ENCODE measurements at regions not wholly inside any gene's neighbourhood (a gene's known extent, or its start where the extent isn't known, plus 50 kb on each side); places are given as distances from the start of the nearest gene placed in this dataset.

GRCh38 chr1:96568639-96569038, 152.9 kb upstream of the PTBP2 start:
- Histone ChIP-seq H3K79me2 (ENCODE audit: insufficient read depth) (no peaks in the 10 kb centered on the region), H3F3A (ENCODE audit: insufficient read depth) (no peaks in the 10 kb centered on the region), H3K9me3 (ENCODE audit: low read depth) (no peaks in the 10 kb centered on the region), H3K27me3 (replicated peaks; ENCODE audit: insufficient read depth) (no peaks in the 10 kb centered on the region), H3K4me1 (ENCODE audit: insufficient read depth) (no peaks in the 10 kb centered on the region), H2AFZ (no peak overlapping the region), H3K27ac (no peak overlapping the region), H4K20me1 (ENCODE audit: insufficient read depth) (no peaks in the 10 kb centered on the region), H3K36me3 (ENCODE audit: low read depth) (no peaks in the 10 kb centered on the region), H3K4me2 (ENCODE audit: unreplicated experiment) (no peak overlapping the region), H3K9me2 (ENCODE audit: insufficient read depth) (no peaks in the 10 kb centered on the region), H3K4me3 (no peak overlapping the region), H3K9ac (no peak overlapping the region)
- DNase-seq: no peak
- WGBS, 2 experiments (ENCODE audit: low coverage in 1 of 2, low lambda C conversion rate in 2 of 2, missing lambda C conversion rate in 2 of 2): 98 to 100% methylated on average over 3 of the region's 3 CpGs
- in situ Hi-C loops (cut with MboI): no loop called here
- TF ChIP-seq EZH2 (IDR thresholded peaks at IDR 0.05; ENCODE audit: insufficient read depth, poor library complexity, severe bottlenecking) (no peak), EZH2phosphoT487 (IDR thresholded peaks at IDR 0.05; ENCODE audit: insufficient read depth, low read depth) (no peak)

GRCh38 chr1:96569288-96569687, 152.3 kb upstream of the PTBP2 start:
- no peak for TF ChIP-seq EZH2 (IDR thresholded peaks at IDR 0.05; ENCODE audit: insufficient read depth, poor library complexity, severe bottlenecking)
- TF ChIP-seq EZH2phosphoT487 (IDR thresholded peaks at IDR 0.05; ENCODE audit: insufficient read depth, low read depth): no peak
- Histone ChIP-seq H3K27ac (no peak overlapping the region), H3K9me3 (ENCODE audit: low read depth) (no peaks in the 10 kb centered on the region), H3K9me2 (ENCODE audit: insufficient read depth) (no peaks in the 10 kb centered on the region), H3K9ac (no peak overlapping the region), H3F3A (ENCODE audit: insufficient read depth) (no peaks in the 10 kb centered on the region), H3K4me1 (ENCODE audit: insufficient read depth) (no peaks in the 10 kb centered on the region), H3K4me2 (ENCODE audit: unreplicated experiment) (no peak overlapping the region), H3K4me3 (no peak overlapping the region), H3K27me3 (replicated peaks; ENCODE audit: insufficient read depth) (no peaks in the 10 kb centered on the region), H2AFZ (no peak overlapping the region), H4K20me1 (ENCODE audit: insufficient read depth) (no peaks in the 10 kb centered on the region), H3K36me3 (ENCODE audit: low read depth) (no peaks in the 10 kb centered on the region), H3K79me2 (ENCODE audit: insufficient read depth) (no peaks in the 10 kb centered on the region)
- in situ Hi-C loops (cut with MboI): no loop called here
- 94 to 95% methylated on average over 2 of the region's 2 CpGs for WGBS, 2 experiments (ENCODE audit: low coverage in 1 of 2, low lambda C conversion rate in 2 of 2, missing lambda C conversion rate in 2 of 2)
- DNase-seq: no peak

- Histone ChIP-seq H3K9me3 (ENCODE audit: low read depth) (no peaks in the 10 kb centered on the region), H3K9ac (no peak overlapping the region), H2AFZ (no peak overlapping the region), H4K20me1 (ENCODE audit: insufficient read depth) (no peaks in the 10 kb centered on the region), H3K36me3 (ENCODE audit: low read depth) (no peaks in the 10 kb centered on the region), H3K27ac (no peak overlapping the region), H3K4me3 (no peak overlapping the region), H3K9me2 (ENCODE audit: insufficient read depth) (no peaks in the 10 kb centered on the region), H3F3A (ENCODE audit: insufficient read depth) (no peaks in the 10 kb centered on the region), H3K4me1 (ENCODE audit: insufficient read depth) (no peaks in the 10 kb centered on the region), H3K4me2 (ENCODE audit: unreplicated experiment) (no peak overlapping the region), H3K27me3 (replicated peaks; ENCODE audit: insufficient read depth) (no peaks in the 10 kb centered on the region), H3K79me2 (ENCODE audit: insufficient read depth) (no peaks in the 10 kb centered on the region)
- TF ChIP-seq EZH2 (IDR thresholded peaks at IDR 0.05; ENCODE audit: insufficient read depth, poor library complexity, severe bottlenecking) (no peak), EZH2phosphoT487 (IDR thresholded peaks at IDR 0.05; ENCODE audit: insufficient read depth, low read depth) (no peak)
- peak; percentile 10 for DNase-seq
- in situ Hi-C loops (cut with MboI): no loop called here
Measured at GRCh38 chr1:96579636-96580035, 141.9 kb upstream of the PTBP2 start.

- H3K9me2 ChIP-seq (ENCODE audit: insufficient read depth): no peaks in the 10 kb centered on the region
- no peaks in the 10 kb centered on the region for H3K4me1 ChIP-seq (ENCODE audit: insufficient read depth)
- no peaks in the 10 kb centered on the region for H3K79me2 ChIP-seq (ENCODE audit: insufficient read depth)
- H3K36me3 ChIP-seq (ENCODE audit: low read depth): no peaks in the 10 kb centered on the region
- no peaks in the 10 kb centered on the region for H4K20me1 ChIP-seq (ENCODE audit: insufficient read depth)
- H3K4me2 ChIP-seq (ENCODE audit: unreplicated experiment): no peak overlapping the region
- no peak for TF ChIP-seq EZH2phosphoT487 (IDR thresholded peaks at IDR 0.05; ENCODE audit: insufficient read depth, low read depth)
- no peak for TF ChIP-seq EZH2 (IDR thresholded peaks at IDR 0.05; ENCODE audit: insufficient read depth, poor library complexity, severe bottlenecking)
- H3F3A ChIP-seq (ENCODE audit: insufficient read depth): no peaks in the 10 kb centered on the region
- no peak overlapping the region for H2AFZ ChIP-seq
- no peak overlapping the region for H3K27ac ChIP-seq
- H3K9ac ChIP-seq: no peak overlapping the region
- in situ Hi-C loops (cut with MboI): no loop called here
- H3K9me3 ChIP-seq (ENCODE audit: low read depth): no peaks in the 10 kb centered on the region
- no peak overlapping the region for H3K4me3 ChIP-seq
- H3K27me3 ChIP-seq (replicated peaks; ENCODE audit: insufficient read depth): no peaks in the 10 kb centered on the region
- no peak for DNase-seq
- WGBS, 2 experiments (ENCODE audit: low coverage in 1 of 2, low lambda C conversion rate in 2 of 2, missing lambda C conversion rate in 2 of 2): 90 to 91% methylated on average over 7 of the region's 7 CpGs
Measured at GRCh38 chr1:96580920-96581319, 140.7 kb upstream of the PTBP2 start.

- Histone ChIP-seq H3K9ac (no peak overlapping the region), H3K4me2 (ENCODE audit: unreplicated experiment) (no peak overlapping the region), H4K20me1 (ENCODE audit: insufficient read depth) (no peaks in the 10 kb centered on the region), H3F3A (ENCODE audit: insufficient read depth) (no peaks in the 10 kb centered on the region), H3K9me2 (ENCODE audit: insufficient read depth) (no peaks in the 10 kb centered on the region), H3K79me2 (ENCODE audit: insufficient read depth) (no peaks in the 10 kb centered on the region), H3K27me3 (replicated peaks; ENCODE audit: insufficient read depth) (no peaks in the 10 kb centered on the region), H3K4me3 (no peak overlapping the region), H2AFZ (no peak overlapping the region), H3K36me3 (ENCODE audit: low read depth) (no peaks in the 10 kb centered on the region), H3K4me1 (ENCODE audit: insufficient read depth) (no peaks in the 10 kb centered on the region), H3K9me3 (ENCODE audit: low read depth) (no peaks in the 10 kb centered on the region), H3K27ac (no peak overlapping the region)
- in situ Hi-C loops (cut with MboI): no loop called here
- TF ChIP-seq EZH2phosphoT487 (IDR thresholded peaks at IDR 0.05; ENCODE audit: insufficient read depth, low read depth) (no peak), EZH2 (IDR thresholded peaks at IDR 0.05; ENCODE audit: insufficient read depth, poor library complexity, severe bottlenecking) (no peak)
- no peak for DNase-seq
- WGBS, 2 experiments (ENCODE audit: low coverage in 1 of 2, low lambda C conversion rate in 2 of 2, missing lambda C conversion rate in 2 of 2): 35 to 41% methylated on average over 7 of the region's 7 CpGs
Measured at GRCh38 chr1:96581772-96582171, 139.8 kb upstream of the PTBP2 start.
